ENCODE measurements at regions not wholly inside any gene's neighbourhood (a gene's known extent, or its start where the extent isn't known, plus 50 kb on each side); places are given as distances from the start of the nearest gene placed in this dataset.
A peak's percentile ranks its signal among the peaks of the same experiment; 100 is the strongest.

DNA sequence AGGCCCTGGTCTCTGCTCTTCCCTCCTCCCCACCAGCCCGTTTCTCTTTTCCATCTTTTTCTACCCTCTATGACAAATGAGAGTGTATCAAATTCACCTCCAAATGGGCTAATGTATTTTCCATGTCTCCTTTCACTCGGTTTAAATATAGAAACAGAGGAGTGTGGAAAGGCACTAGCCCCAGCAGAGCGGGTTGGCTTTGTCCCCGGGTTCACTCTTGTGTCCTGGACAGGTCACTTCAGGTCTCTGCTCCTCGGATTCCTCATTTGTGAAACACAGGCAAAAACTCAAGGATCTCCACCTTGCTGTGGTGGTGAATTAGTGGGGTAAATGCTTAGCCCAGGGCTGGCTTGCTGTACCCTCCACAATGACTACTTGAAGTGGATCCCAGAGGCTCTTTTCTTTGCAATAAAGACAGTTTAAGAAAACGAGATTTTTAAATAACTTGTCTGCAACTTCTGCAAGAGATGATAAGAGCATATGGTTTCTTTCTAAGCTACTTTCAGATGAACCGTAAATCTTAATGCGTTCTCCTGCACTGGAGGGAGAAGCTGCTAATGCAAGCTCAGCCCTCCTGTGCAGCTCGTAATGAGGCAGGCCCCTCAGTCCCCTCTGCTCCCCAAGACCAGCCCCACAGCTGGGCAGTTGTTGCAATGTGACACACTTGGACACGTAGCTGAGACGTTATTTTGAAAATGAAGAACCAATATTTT, 292.9 kb downstream of the THBS2 start:
- TF ChIP-seq L3MBTL2 (conservative IDR thresholded peaks at IDR 0.05) = no peak
- TF ChIP-seq FOXA1 (IDR thresholded peaks at IDR 0.05) = no peak
- no peak for TF ChIP-seq ELF4 (IDR thresholded peaks at IDR 0.05)
- TF ChIP-seq TARDBP (IDR thresholded peaks at IDR 0.05) = no peak
- TF ChIP-seq ZNF384 (IDR thresholded peaks at IDR 0.05) = no peak
- no peak for TF ChIP-seq SUZ12 (IDR thresholded peaks at IDR 0.05)
- no peak for TF ChIP-seq CTBP1 (IDR thresholded peaks at IDR 0.05; ENCODE audit: borderline replicate concordance)
- no peak for TF ChIP-seq ARNT (IDR thresholded peaks at IDR 0.05)
- TF ChIP-seq, protein P1, sequence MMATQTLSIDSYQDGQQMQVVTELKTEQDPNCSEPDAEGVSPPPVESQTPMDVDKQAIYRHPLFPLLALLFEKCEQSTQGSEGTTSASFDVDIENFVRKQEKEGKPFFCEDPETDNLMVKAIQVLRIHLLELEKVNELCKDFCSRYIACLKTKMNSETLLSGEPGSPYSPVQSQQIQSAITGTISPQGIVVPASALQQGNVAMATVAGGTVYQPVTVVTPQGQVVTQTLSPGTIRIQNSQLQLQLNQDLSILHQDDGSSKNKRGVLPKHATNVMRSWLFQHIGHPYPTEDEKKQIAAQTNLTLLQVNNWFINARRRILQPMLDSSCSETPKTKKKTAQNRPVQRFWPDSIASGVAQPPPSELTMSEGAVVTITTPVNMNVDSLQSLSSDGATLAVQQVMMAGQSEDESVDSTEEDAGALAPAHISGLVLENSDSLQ (IDR thresholded peaks at IDR 0.05) = no peak
- no peak for TF ChIP-seq FOXM1 (IDR thresholded peaks at IDR 0.05; ENCODE audit: borderline replicate concordance)
- TF ChIP-seq BHLHE40 (IDR thresholded peaks at IDR 0.05; ENCODE audit: borderline replicate concordance) = no peak
- TF ChIP-seq FOXK2 (IDR thresholded peaks at IDR 0.05) = no peak
- TF ChIP-seq SP1 (IDR thresholded peaks at IDR 0.05) = no peak
- TF ChIP-seq HDGF (IDR thresholded peaks at IDR 0.05; ENCODE audit: borderline replicate concordance) = no peak
- no peak for TF ChIP-seq LEF1 (IDR thresholded peaks at IDR 0.05; ENCODE audit: borderline replicate concordance)
- no peak for TF ChIP-seq NFRKB (IDR thresholded peaks at IDR 0.05)
- no peak for DNase-seq (ENCODE audit: extremely low spot score)
- ChIA-PET POLR2A (no interaction called here), CTCF (interaction anchor here (0.6 kb wide), 1 partner anchor 1078 kb away, joined by 3 read pairs; no protein-coding TSS in a partner anchor)

DNA sequence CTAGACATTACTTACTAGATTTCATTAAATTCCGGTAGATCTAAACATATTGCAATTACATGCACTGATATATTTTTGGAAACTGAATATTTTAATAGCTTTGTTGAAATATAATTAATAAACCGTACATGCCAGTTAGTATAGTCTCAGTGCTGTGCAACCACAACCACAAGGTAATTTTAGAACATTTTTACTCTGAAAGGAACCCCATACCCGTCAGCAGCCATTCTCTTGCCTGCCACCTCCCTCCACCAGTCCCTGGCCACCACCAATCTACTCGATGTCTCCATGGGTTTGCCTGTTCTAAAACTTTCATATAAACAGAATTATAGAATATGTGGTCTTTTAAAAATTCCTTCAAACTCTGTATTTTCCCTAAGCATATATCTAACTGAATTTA, 293.9 kb downstream of the THBS2 start:
- ChIA-PET CTCF (interaction anchor here (0.6 kb wide), 1 partner anchor 1079 kb away, joined by 3 read pairs; no protein-coding TSS in a partner anchor), POLR2A (no interaction called here)
- DNase-seq (ENCODE audit: extremely low spot score) = no peak
- TF ChIP-seq FOXK2 (IDR thresholded peaks at IDR 0.05) (no peak), LEF1 (IDR thresholded peaks at IDR 0.05; ENCODE audit: borderline replicate concordance) (no peak), ARNT (IDR thresholded peaks at IDR 0.05) (no peak), BHLHE40 (IDR thresholded peaks at IDR 0.05; ENCODE audit: borderline replicate concordance) (no peak), ZNF384 (IDR thresholded peaks at IDR 0.05) (no peak), CTBP1 (IDR thresholded peaks at IDR 0.05; ENCODE audit: borderline replicate concordance) (no peak), SP1 (IDR thresholded peaks at IDR 0.05) (no peak), TARDBP (IDR thresholded peaks at IDR 0.05) (no peak), FOXA1 (IDR thresholded peaks at IDR 0.05) (no peak), FOXM1 (IDR thresholded peaks at IDR 0.05; ENCODE audit: borderline replicate concordance) (no peak), NFRKB (IDR thresholded peaks at IDR 0.05) (no peak)

DNA sequence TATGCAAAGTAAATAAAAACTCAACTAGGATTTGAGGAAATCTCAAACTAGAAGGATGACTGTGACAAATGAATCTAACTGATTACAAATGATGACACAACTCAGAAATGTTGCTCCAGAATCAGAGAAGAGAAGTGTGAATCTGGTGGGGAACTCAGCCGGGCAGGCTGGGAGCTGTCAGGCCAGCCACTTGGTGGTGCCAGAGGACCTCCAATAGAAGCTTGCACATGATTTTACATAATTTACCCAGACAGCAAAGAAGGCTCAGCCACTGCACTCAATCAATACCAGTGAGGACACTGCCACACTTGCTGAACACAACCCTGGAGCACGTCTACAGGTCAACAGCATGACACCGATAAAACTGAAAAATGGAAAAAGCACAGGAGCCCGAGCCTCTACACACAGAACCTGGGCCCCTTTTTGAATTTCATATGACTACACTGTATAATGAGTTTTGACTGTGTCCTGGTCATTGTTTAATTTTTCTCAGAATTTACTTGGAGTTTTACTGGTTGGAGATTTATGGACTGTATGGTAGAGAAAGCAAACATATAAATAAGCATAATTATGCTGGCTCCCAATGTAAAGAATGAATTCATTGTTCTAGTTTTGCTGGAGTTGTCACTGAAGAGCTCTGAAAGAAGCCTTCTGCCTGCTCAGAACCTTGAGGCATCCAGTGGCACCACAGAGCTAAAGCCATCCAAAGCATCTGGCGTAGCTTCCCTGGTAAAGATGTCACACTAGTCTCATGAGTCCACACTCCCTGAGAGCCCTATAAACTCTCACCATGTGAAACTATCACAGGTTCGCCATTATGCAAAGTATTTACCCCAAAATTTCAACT, 296.5 kb downstream of the THBS2 start:
- no peak for TF ChIP-seq ZNF384 (IDR thresholded peaks at IDR 0.05)
- no peak for TF ChIP-seq L3MBTL2 (conservative IDR thresholded peaks at IDR 0.05)
- TF ChIP-seq ELF4 (IDR thresholded peaks at IDR 0.05) = no peak
- no peak for TF ChIP-seq LEF1 (IDR thresholded peaks at IDR 0.05; ENCODE audit: borderline replicate concordance)
- TF ChIP-seq SUZ12 (IDR thresholded peaks at IDR 0.05) = no peak
- TF ChIP-seq SP1 (IDR thresholded peaks at IDR 0.05) = no peak
- TF ChIP-seq, protein P1 (IDR thresholded peaks at IDR 0.05) = peak; percentile 46
- ChIA-PET POLR2A (interaction anchor here (1.0 kb wide), 1 partner anchor 833 kb away, joined by 3 read pairs; no protein-coding TSS in a partner anchor), CTCF (interaction anchor here (0.6 to 1.7 kb wide), 3 partner anchors 230 to 1608 kb away, joined by 3 read pairs; no protein-coding TSS in a partner anchor)
- DNase-seq (ENCODE audit: extremely low spot score) = peak; percentile 80

DNA sequence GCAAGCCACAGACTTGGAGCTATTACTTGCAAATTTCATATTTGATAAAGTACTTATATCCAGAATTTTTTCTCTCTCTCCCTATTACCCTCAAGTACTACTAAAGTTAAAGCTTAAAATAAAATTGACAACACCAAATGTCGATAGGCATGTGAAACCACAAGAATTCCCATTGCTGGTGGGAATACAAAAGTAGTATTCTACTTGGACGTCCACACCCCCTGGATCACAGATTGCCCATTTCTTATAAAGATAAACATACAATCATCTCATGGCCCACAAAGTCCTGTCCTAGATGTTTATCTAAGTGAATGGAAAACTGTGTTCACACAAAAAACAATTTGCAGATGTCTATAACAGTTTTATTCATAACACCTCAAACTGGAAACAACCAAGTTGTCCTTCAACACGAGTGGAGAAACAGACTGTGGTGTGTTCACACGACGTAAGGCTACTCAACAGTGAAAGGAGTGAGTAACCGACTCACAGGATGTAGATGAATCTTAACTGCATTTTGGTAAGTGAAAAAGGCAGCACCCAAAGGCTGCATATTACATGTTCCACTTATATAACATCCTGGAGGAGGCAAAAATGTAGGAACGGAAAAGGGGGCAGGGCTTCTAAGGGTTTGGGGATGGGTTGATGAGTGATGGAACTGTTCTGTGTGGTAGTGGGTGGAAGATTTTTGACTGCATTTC, 297.4 kb downstream of the THBS2 start:
- TF ChIP-seq HDGF (IDR thresholded peaks at IDR 0.05; ENCODE audit: borderline replicate concordance) (no peak), NFRKB (IDR thresholded peaks at IDR 0.05) (no peak), ELF4 (IDR thresholded peaks at IDR 0.05) (no peak), L3MBTL2 (conservative IDR thresholded peaks at IDR 0.05) (no peak), FOXM1 (IDR thresholded peaks at IDR 0.05; ENCODE audit: borderline replicate concordance) (no peak), SP1 (IDR thresholded peaks at IDR 0.05) (no peak), BHLHE40 (IDR thresholded peaks at IDR 0.05; ENCODE audit: borderline replicate concordance) (no peak), TARDBP (IDR thresholded peaks at IDR 0.05) (no peak), CTBP1 (IDR thresholded peaks at IDR 0.05; ENCODE audit: borderline replicate concordance) (no peak), ARNT (IDR thresholded peaks at IDR 0.05) (no peak), FOXA1 (IDR thresholded peaks at IDR 0.05) (no peak), LEF1 (IDR thresholded peaks at IDR 0.05; ENCODE audit: borderline replicate concordance) (no peak), FOXK2 (IDR thresholded peaks at IDR 0.05) (no peak), SUZ12 (IDR thresholded peaks at IDR 0.05) (no peak), ZNF384 (IDR thresholded peaks at IDR 0.05) (no peak)
- TF ChIP-seq, protein P1 (IDR thresholded peaks at IDR 0.05) = no peak
- POLR2A ChIA-PET = no interaction called here

DNA sequence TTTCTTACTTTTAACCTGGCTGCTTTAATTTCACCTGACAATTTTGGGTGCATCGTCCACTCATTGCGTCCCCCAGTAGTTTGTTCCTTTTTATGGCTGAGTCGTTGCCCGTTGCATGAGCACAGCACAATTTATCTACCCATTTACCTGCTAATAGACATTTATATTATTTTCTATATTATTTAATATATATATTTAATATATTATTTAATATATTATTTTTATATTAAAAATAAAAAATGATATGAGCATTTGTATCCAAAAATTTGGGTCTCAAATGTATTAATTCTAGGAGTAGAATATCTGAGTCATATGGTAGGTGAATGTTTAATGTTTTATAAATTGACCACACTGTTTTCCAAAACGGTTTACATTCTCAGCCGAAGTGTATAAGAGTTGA, 300.2 kb downstream of the THBS2 start:
- DNase-seq (ENCODE audit: extremely low spot score) = no peak
- POLR2A ChIA-PET = no interaction called here
- TF ChIP-seq ZNF384 (IDR thresholded peaks at IDR 0.05) (no peak), NFRKB (IDR thresholded peaks at IDR 0.05) (no peak)
- CTCF ChIA-PET = no interaction called here

More for the DNA sequence above, 297.4 kb downstream of the THBS2 start:
- DNase-seq (ENCODE audit: extremely low spot score) = no peak
- CTCF ChIA-PET = interaction anchor here (1.1 to 1.7 kb wide), 2 partner anchors 231 to 1574 kb away, joined by 3 read pairs; no protein-coding TSS in a partner anchor
